GM12892 (cell line): ENCODE measurements at regions not wholly inside any gene's neighbourhood (a gene's known extent, or its start where the extent isn't known, plus 50 kb on each side); places are given as distances from the start of the nearest gene placed in this dataset.

Experiments used
- DNase-seq: peaks from one replicate; pipeline ENCODE4 v3.0.0; 2011; ENCODE audit not compliant: insufficient read length
- FAIRE-seq: peaks from 2 replicates; lab custom pipeline; 2011; peaks lifted over from hg19 to GRCh38; lab: Jason Lieb, UNC
- POLR2A ChIP-seq: IDR thresholded peaks from 2 replicates; pipeline ENCODE4 v1.6.1; 2011; ENCODE audit warnings: low read depth, low read length, control low read depth
- POLR2AphosphoS5 ChIP-seq: IDR thresholded peaks from 2 replicates; pipeline ENCODE4 v1.6.1; 2011; ENCODE audit warnings: low read depth, low read length, control low read depth
- TAF1 ChIP-seq: IDR thresholded peaks from 2 replicates; pipeline ENCODE4 v1.6.1; 2011; ENCODE audit warnings: low read depth, mild to moderate bottlenecking, control low read depth, low read length, borderline replicate concordance

GRCh38 chr17:79233916-79234551 is 159.4 kb downstream of the ENGASE start:
- no peak for TF ChIP-seq TAF1
- no peak for FAIRE-seq
- no peak for DNase-seq

GRCh38 chr17:79232957-79233356 is 158.3 kb downstream of the ENGASE start:
- FAIRE-seq (no peak), DNase-seq (no peak)
- no peak for TF ChIP-seq POLR2A
- no peak for TF ChIP-seq TAF1
- no peak for TF ChIP-seq POLR2AphosphoS5

GRCh38 chr17:79231766-79232287 is 157.2 kb downstream of the ENGASE start:
- DNase-seq (no peak), FAIRE-seq (no peak)
- TF ChIP-seq POLR2AphosphoS5 (no peak), POLR2A (no peak), TAF1 (no peak)

- no peak for TF ChIP-seq POLR2A
- no peak for TF ChIP-seq TAF1
- no peak for TF ChIP-seq POLR2AphosphoS5
- FAIRE-seq, result no peak
- DNase-seq, result no peak
Measured at GRCh38 chr17:79230576-79230975, 156.0 kb downstream of the ENGASE start.

GRCh38 chr17:79226037-79226436 is 151.4 kb downstream of the ENGASE start:
- DNase-seq, result no peak
- FAIRE-seq, result no peak
- TF ChIP-seq POLR2AphosphoS5 (no peak), POLR2A (no peak), TAF1 (no peak)

GRCh38 chr17:79224903-79225302 is 150.3 kb downstream of the ENGASE start:
- no peak for FAIRE-seq
- DNase-seq, result no peak
- no peak for TF ChIP-seq POLR2AphosphoS5
- no peak for TF ChIP-seq POLR2A
- no peak for TF ChIP-seq TAF1

- DNase-seq (no peak), FAIRE-seq (no peak)
- TF ChIP-seq POLR2A (no peak), TAF1 (no peak), POLR2AphosphoS5 (no peak)
Measured at GRCh38 chr17:79224476-79224875, 149.9 kb downstream of the ENGASE start.

GRCh38 chr17:79223953-79224352 is 149.3 kb downstream of the ENGASE start:
- DNase-seq (no peak), FAIRE-seq (no peak)
- TF ChIP-seq POLR2AphosphoS5, result no peak

GRCh38 chr17:79223471-79223870 is 148.8 kb downstream of the ENGASE start:
- FAIRE-seq, result no peak
- DNase-seq, result no peak
- TF ChIP-seq POLR2A (no peak), TAF1 (no peak), POLR2AphosphoS5 (no peak)

- FAIRE-seq (no peak), DNase-seq (no peak)
- TF ChIP-seq POLR2AphosphoS5 (no peak), TAF1 (no peak), POLR2A (no peak)
Measured at GRCh38 chr17:79221597-79221996, 147.0 kb downstream of the ENGASE start.

GRCh38 chr17:79220713-79221291 is 146.2 kb downstream of the ENGASE start:
- DNase-seq (no peak), FAIRE-seq (no peak)
- no peak for TF ChIP-seq TAF1
- TF ChIP-seq POLR2AphosphoS5, result no peak
- TF ChIP-seq POLR2A, result no peak

- DNase-seq (no peak), FAIRE-seq (no peak)
- TF ChIP-seq TAF1, result no peak
Measured at GRCh38 chr17:79220201-79220712, 145.6 kb downstream of the ENGASE start.
